NCI-H748 treated with DMSO at 0.1 percent for 48 hours (cell line): ENCODE measurements at regions not wholly inside any gene's neighbourhood (a gene's known extent, or its start where the extent isn't known, plus 50 kb on each side); places are given as distances from the start of the nearest gene placed in this dataset.
"Not testable (repeated sequence)": the region's sequence is repeated elsewhere in the genome, so short reads cannot be mapped to it uniquely, and the experiment has no call there.

Experiments used
- DNase-seq: peaks from one replicate; lab custom pipeline; 2025; lab: John Stamatoyannopoulos, UW

DNA sequence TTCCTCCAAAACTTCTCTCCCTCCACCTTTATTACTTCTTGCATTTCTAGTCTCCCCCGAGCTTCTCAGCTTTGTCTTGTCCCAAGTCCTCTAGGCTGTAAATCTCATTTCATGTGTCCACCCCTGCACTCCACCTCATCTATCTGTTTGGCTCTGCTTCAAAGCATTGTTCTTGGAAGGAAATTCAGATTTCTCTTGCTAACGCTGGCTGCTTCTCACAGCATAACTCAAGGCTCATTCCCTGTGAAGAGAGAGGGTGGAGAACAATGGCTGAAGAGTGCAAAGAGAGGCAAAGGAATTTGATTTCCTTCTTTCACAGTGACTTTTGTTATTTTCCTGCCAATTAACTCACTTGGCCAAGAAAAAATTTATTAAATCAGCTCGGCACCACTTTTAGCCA is 476.5 kb downstream of the TMEM114 start:
- DNase-seq = no peak

DNA sequence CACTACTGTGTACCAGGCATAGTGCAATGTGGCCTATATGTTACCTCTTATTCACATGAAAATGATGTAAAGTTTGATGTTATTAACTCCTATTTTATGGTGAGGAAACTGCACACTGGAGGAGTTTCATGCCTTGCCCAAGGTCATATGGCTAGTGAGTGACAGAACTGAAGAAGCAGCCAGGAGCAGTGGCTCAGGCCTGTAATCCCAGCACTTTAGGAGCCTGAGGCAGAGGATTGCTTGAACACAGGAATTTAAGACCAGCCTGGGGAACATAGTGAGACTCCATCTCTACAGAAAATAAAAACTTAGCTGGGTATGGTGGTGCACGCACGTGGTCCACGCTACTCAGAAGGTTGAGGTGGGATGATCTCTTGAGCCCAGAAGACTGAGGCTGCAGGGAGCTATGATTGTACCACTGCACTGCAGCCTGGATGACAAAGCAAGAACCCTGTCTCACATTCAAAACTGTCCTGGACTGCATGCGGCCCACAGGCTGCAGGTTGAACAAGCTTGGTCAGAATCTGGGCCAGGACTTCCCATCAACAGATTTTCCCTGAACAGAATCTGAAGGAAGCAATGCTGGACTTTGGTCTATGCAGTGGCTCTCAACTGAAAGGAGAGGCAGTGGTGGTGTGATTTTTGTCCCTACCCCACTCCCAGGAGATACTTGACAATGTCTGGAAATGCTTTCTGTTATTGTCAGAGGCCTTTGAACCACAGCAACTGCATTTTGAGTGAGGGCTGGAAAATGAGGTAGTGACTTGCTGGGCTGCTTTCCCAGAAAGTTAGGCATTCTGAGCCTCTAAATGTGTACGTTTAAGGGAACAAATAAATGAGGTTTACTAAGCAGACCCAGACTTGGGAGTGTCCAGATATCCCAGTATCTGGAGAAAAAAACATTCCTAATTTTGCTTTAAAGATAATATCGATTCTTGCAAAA is 479.5 kb downstream of the TMEM114 start:
- no peak for DNase-seq

DNA sequence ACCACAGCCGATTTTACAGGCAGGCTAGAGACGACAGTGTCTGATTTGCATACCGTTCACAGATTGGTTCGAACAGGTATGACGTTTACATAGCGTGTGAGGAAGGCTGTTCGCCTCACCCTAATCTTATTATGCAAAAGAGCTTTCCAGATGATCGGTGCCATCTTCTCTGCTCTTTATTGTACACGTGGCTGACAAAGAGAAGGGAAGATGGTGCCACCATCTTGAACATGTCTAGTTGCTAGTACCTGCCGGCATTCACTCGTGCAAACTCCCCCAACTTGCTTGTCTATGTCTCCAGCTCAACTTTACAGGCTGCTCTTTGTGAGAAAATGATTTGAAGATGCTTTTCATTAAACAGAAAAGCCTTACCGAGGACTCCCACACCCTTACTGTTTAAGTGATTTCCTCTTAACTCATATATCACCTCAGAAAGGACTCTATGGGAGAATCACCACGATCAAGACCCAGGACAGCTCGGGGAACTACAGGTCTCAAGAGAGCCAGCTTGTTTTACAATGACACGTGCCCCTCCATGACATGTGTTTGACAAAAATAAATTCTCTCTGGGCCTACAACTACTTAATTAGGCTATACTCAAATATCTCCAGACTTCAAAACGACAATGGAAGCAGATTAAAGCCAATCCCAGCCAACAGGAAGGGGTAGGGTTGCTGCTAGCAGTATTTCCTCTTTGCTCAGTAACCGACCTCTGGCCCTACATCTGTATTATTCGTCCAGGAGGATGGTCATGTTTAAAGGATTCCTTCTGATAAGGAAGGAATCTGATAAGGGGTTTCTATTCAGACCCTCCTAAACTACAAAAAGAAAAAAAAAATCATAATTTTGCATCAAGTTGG is 480.6 kb downstream of the TMEM114 start:
- DNase-seq = no peak

DNA sequence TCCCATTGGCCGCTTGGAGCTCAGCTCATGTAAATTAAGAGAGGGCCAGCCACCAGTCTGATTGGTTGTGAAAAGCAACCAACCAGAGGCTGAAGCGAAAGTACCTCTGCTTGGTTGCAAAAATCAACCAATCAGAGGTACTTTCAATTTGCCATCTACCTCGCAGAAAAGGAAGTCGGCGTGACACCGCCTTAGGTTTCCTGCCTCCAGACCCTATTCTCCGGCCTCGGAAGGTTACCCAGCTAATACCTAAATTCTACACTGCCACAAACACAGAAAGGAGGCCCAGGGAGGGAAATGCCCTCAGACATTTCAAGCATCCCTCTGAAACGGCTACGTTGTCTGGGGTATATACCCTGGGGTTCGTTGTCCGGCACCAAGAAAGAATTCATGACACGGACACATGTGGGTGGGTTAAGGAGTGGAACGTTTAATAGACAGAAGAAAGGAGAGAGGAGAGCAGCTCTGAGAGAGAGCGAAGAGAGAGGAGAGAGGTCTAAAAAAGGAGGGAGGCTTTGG is 481.3 kb downstream of the TMEM114 start:
- DNase-seq = no peak

DNA sequence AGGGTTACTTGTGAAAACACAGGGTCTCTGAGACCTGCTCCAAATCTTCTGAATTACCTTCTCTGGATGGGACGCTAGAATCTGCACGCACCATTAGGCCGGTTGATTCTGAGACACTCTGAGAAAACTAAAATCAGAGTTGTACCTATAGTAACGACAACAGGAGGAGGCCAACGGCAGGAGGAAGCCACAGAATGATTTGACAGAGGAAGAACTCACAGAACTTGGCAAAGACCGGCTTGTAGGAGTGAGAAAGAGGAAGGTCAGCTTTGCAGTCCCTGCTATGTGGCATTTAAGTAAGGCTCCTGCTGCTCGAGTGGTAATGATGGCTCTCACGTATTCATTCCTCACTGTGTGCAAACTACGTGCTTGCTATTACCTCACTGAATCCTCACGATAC is 483.0 kb downstream of the TMEM114 start:
- DNase-seq = no peak

DNA sequence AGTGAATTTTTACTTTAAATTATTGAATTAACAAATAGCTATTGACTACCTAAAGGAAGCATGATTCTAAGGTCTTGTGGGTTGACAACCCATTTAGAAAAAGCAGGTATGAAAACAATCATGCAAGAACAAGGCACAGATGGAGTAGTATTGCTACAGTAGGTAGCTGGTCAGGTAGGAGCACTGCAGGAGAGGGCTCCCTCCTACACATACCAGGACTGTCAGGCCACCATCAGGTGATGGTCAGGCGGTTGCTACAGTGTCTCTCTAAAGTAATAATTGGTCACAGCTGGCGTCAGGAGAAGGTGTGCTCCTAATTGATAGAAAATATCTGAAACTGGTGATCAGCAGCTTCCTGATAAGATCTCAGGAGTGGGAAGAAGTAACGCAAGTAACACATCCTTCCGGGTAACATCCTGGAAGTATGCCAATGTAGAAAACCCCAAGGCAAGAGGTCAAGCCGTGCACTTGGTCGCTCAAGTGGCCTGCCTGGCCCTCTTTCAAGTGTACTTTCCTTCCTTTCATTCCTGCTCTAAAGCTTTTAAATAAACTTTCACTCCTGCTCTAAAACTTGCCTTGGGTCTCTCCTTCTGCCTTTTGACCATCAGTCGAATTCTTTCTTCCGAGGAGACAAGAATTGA is 486.5 kb downstream of the TMEM114 start:
- no peak for DNase-seq

DNA sequence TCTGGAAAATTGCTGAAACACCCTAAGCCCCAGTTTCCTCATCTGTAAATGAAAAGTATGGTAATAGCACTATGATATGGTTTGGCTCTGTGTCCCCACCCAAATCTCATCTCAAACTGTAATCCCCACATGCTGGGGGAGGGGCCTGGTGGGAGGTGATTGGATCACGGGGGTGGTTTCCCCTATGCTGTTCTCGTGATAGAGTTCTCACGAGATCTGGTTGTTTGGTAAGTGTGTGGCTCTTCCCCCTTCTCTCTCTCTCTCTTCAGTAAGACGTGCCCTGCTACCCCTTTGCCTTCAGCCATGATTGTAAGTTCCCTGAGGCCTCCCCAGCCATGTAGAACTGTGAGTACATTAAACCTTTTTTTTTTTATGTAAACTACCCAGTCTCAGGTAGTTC is 490.7 kb downstream of the TMEM114 start:
- no peak for DNase-seq

DNA sequence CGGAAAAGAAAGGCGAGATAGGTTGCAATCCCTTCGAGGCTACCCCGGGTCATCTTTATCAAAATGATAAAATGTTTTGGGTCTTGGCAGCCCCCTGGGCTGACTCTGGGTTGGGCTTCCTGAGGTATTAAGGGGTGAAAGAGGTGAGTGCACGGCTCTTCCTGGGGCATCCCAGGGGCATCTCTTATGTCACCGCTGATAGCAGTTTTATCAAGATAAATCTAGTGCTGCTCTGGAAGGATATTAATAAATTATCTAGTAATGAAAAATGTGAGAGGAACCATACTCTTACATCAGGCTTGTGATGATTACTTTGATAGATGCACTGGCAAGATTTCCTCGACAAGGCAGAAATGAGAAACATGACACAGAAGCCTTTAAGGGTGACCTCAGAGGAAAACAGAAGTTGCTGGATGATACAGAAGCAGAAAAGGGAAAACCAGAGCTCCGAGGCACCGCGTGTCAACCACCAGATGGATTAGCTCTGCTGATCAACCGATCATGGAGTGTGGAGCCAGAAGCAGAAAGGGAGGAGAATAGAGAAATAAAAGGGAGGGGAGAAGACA is 491.3 kb downstream of the TMEM114 start:
- no peak for DNase-seq

DNA sequence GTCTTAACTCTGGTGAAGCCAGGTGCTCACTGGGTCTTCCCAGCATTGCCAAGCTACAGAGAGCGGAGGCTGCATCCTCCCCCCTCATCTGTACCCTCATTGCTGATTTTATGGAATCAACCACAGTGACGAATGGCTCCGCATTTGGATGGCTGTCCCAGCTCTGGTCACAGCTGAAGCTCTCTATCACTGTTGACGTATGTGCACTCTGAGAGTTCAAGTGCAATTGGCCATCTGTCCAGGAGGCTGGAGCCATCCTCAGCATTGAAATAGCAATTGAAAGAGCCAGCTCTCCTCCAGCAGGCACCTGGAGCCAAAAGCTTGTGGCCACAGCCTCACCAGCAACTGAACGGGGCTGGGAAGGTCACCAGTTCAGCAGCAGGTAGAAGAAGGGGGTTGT is 494.1 kb downstream of the TMEM114 start:
- no peak for DNase-seq

DNA sequence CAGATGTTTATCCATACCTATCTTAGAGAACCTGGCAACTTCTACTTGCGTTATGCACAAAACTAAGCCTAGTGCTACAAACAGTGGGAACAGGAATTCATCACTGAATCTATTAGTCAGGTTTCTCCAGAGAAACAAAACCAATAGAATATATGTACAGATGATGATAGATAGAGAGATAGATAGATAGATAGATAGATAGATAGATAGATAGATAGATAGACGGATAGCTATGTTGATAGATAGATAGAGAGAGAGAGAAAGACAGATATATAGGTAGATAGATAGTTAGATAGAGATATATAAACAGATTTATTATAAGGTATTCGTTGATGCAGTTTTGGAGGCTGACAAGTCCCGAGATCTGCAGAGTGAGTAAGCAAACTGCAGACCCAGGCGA is 495.6 kb downstream of the TMEM114 start:
- DNase-seq = no peak

DNA sequence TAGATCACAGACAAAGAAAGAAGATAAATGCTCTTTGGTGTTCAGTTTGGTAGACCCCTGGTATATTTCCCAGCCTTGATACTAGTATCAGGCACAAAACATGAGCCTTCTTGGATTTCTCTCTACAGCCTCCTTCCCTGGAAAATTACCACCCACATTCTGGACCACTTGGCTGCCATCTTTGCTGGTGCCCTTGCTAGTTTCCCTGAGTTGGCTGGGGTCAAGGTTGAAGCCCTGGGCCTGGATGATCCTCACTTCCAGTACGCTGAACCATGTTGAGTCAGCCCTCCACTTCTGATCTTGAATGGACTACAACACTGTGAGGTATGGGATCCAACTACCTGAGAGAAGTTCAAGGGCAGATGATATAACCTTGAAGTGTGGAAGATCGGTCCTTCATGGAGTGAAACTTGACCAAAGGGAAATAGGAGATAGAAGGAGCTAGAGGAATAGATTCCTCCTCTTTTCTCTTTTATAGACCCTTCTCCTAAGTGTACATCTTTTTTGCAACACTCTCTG is 501.4 kb downstream of the TMEM114 start:
- no peak for DNase-seq

DNA sequence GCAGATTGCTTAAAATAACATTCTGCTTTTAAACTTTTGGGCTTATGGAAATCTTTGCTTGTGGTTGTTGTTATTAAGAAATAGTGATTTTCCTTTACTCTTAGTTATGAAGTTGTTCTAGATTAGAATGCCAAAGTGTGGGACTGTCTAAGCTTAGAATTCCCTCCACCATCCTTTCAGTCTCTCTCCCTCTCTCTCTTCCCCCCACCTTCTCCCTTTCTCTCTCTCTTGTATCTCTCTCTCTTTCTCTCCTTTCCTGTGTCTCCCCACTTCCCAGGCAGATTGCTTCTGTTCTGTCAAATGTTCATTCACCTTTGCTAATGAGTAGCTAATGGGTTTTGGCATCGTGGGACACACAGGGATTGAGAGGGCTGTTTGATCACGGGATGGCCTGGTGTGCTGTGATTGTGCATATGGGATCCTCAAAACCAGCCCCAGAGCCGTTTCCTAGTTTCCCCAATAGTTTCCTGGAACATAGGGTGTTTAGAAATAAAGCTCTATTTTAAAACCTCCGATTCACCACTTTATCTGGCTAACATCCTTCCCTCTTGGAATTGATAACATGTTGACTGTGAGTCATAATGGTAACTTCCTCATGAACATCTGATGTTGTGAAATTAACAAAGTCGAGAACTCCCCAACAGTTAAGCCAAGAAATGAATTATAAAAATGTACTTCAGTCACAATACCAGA is 502.6 kb downstream of the TMEM114 start:
- DNase-seq = no peak

DNA sequence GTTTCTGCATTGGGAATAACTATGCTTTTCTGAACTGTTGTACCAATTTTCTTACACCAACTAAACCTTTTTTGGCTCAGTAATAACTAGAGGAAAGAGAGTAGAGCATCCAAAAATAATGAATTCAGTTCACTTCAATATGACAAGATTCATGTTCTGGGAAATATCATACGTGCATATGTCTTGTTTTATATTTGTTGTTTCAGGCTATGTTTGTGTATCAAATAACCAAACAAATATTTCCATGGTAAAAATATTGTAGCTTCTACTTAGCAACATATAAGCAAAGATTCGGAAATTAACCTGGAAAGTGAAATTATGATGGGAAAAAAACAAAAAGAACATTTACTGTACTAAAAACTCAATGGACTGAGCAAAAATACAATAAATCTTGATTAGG is 503.2 kb downstream of the TMEM114 start:
- DNase-seq = no peak

DNA sequence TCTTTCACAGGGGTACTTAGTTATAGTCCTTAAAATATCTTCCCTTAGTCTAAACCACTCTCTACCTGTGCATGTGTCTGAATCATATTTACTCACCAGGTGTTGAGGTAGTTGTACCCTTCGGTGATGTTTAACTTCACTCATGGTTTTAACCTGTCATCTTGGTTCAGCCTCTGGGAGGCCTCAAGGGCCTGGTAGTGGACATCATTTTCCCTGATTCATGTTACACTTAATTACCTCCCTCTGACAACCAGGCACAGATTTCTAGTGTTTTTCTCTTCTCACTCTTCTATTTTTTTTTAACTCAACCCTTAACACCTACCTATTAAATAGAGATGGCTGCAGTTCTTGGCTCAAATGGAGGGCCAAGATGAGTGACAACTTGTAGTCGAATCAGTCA is 505.4 kb downstream of the TMEM114 start:
- no peak for DNase-seq

DNA sequence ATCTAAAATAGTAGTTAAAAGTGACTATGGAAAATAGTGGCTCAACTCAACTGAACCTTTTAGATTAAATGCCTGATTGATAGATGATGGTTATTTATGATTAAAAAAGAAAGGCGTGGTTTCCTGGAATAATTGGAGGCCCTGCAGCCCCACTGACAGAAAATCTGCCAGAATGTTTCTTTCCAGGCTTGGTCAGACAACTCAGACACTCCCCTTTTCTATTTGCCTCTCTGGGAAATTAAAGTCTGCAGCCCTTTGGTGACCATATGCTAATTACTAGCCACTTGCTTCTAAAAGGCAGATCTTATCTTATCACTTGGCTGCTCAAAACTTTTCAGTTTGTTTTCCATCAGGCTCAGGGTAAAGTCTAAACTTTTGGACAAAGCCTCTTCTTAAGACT is 506.0 kb downstream of the TMEM114 start:
- no peak for DNase-seq

DNA sequence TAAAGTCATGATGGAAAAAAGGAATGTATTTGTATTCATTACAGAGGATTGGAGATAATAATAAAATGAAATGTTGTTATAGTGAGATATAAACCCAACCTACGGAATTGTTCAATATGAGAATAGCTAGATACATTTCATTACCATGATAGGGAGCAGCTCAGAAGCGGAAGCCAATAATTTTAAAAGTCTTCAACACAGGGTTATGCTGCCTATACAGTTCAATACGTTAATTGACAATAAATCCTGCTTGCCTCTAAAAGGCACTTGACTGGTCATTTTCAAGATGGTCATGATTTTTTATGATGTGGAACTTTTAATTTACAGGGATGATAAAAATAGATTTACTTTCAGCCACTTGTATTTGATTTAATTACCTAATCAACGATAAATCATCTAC is 506.8 kb downstream of the TMEM114 start:
- DNase-seq = no peak

DNA sequence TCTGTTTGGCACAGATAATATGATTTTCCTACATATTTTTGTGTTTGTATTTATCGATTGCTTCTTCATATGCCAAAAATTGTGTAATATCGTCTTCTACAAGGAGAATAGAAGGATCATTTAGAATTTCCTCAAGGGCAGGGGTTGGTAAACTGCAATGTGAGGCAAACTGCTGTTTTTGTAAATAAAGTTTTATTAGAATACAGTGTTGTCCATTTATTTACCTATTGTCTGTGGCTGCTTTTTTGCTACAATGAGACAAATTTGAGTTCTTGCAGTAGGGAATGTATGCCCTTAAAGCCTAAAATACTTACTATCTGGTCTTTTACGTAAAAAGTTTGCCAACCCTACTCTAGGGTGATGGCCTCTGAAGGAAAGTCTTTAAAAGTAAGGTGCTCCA is 509.5 kb downstream of the TMEM114 start:
- DNase-seq = no peak

DNA sequence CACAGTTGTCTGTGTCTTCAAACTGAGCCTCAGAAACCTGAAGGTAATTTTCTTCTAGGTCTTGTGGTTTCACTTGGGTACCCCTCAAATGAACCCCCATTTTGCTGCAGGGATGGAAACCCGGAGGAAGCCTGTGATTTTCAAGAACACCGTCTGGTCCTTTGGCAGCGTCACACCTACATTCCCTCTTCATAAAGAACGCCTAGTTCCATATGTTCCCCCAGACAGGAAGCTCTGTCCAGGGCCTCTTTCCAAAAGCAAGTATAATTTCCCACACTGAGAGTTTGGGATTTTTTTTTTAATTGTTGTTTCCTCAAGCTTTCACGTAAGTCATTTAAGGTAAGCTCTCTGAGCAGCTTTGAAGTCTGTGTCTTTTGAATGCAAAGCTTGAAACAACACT is 515.0 kb downstream of the TMEM114 start:
- DNase-seq = no peak

DNA sequence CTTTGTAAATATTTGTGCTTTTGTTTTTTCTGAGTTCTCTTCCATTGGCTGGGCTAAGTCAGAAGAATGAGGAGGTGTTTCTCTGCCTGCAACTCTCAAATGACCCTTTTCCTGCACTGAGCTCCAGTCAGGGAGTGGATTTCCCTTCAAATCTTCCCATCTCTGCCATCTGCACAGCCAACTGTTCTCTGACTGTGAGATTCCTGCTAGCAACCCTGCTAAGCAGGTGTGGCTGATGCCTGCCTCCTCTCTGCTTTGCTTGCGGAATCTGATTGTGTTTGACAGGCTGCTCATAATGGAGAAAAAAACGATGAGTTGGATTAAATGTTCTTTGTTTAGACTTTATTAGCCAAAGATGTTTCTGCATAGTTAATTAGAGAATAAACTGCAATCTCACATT is 519.8 kb downstream of the TMEM114 start:
- DNase-seq = no peak

DNA sequence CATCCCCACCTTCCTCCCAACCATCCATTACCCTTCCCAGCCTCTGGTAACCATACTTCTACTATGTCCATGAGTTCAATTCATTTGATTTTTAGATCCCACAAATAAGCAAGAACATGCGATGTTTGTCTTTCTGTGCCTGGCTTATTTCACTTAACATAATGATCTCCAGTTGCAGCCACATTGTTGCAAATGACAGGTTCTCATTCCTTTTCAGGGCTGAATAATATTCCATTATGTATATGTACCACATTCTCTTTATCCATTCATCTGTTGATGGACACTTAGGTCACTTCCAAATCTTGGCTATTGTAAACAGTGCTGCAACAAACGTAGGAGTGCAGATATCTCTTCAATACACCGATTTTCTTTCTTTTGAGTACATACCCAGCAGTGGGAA is 522.1 kb downstream of the TMEM114 start:
- not testable (repeated sequence) for DNase-seq

DNA sequence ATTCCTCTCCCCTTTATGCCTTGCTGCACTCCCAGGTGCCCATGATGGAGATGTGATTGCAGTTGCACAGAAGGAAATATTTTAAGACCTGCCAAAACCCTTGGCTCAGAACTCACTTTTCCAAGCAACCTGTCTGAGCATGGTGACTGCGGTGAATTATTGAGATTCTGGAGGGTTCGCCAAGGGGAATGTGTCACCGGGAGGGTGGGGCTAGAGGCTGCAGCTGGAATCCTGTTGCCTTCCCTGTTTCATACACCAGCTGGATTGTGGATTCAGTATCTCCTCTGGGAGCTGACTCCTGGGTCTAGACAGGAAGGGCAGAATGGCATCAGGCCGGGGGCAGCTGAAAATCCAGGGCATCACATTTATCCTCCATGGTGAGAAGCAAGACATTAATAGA is 527.2 kb downstream of the TMEM114 start:
- DNase-seq = no peak
